ENCODE measurements at regions not wholly inside any gene's neighbourhood (a gene's known extent, or its start where the extent isn't known, plus 50 kb on each side); places are given as distances from the start of the nearest gene placed in this dataset.

DNA sequence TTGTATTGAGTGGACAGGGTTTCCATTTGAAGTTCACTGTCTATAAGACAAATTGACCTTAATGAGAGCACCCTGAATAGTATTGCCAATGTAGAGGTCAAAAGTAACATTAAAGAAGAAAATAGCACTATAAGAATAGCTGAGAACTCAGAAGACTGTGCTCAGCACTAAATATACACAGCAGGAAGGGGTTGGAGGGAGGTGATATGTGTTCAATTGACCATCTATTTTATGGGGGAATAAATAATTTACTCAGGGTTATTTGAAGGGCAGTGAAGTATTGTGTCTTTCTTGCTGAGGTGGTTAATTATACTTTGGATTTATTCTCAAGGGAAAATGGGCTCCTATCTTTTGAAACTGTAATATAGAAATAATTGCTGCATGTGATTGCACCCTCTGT is 1380.5 kb upstream of the SPRY2 start:
- H3K4me1 ChIP-seq (ENCODE audit: control insufficient read depth, insufficient read depth, low read length): no peaks in the 10 kb centered on the region
- TF ChIP-seq, protein P1, sequence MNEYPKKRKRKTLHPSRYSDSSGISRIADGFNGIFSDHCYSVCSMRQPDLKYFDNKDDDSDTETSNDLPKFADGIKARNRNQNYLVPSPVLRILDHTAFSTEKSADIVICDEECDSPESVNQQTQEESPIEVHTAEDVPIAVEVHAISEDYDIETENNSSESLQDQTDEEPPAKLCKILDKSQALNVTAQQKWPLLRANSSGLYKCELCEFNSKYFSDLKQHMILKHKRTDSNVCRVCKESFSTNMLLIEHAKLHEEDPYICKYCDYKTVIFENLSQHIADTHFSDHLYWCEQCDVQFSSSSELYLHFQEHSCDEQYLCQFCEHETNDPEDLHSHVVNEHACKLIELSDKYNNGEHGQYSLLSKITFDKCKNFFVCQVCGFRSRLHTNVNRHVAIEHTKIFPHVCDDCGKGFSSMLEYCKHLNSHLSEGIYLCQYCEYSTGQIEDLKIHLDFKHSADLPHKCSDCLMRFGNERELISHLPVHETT (tag by site-specific recombination; IDR thresholded peaks at IDR 0.05): no peak
- TF ChIP-seq ZNF394 (tag by site-specific recombination; IDR thresholded peaks at IDR 0.05; ENCODE audit: borderline replicate concordance) (no peak), ZNF624 (tag by site-specific recombination; IDR thresholded peaks at IDR 0.05) (no peak), GLI4 (tag by site-specific recombination; IDR thresholded peaks at IDR 0.05) (no peak), ZNF223 (tag by site-specific recombination; IDR thresholded peaks at IDR 0.05) (no peak), ZNF140 (tag by site-specific recombination; IDR thresholded peaks at IDR 0.05) (no peak), ZNF354C (tag by site-specific recombination; IDR thresholded peaks at IDR 0.05; ENCODE audit: borderline replicate concordance, low read depth) (no peak), ZFP69B (tag by site-specific recombination; IDR thresholded peaks at IDR 0.05) (no peak), ZNF248 (tag by site-specific recombination; IDR thresholded peaks at IDR 0.05) (no peak), ZNF211 (tag by site-specific recombination; IDR thresholded peaks at IDR 0.05; ENCODE audit: low read depth) (no peak), ZNF175 (tag by site-specific recombination; IDR thresholded peaks at IDR 0.05) (no peak), ZNF132 (tag by site-specific recombination; IDR thresholded peaks at IDR 0.05; ENCODE audit: borderline replicate concordance) (no peak), ZNF174 (tag by site-specific recombination; IDR thresholded peaks at IDR 0.05) (no peak), EGR2 (tag by site-specific recombination; IDR thresholded peaks at IDR 0.05; ENCODE audit: low read depth) (no peak)
- TF ChIP-seq, protein P2, sequence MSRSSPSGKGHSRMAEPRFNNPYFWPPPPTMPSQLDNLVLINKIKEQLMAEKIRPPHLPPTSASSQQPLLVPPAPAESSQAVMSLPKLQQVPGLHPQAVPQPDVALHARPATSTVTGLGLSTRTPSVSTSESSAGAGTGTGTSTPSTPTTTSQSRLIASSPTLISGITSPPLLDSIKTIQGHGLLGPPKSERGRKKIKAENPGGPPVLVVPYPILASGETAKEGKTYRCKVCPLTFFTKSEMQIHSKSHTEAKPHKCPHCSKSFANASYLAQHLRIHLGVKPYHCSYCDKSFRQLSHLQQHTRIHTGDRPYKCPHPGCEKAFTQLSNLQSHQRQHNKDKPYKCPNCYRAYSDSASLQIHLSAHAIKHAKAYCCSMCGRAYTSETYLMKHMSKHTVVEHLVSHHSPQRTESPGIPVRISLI (tag by site-specific recombination; IDR thresholded peaks at IDR 0.05): no peak
- TF ChIP-seq, protein P3, sequence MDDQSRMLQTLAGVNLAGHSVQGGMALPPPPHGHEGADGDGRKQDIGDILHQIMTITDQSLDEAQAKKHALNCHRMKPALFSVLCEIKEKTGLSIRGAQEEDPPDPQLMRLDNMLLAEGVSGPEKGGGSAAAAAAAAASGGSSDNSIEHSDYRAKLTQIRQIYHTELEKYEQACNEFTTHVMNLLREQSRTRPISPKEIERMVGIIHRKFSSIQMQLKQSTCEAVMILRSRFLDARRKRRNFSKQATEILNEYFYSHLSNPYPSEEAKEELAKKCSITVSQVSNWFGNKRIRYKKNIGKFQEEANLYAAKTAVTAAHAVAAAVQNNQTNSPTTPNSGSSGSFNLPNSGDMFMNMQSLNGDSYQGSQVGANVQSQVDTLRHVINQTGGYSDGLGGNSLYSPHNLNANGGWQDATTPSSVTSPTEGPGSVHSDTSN (CRISPR knock-in tag; IDR thresholded peaks at IDR 0.05): no peak
- TF ChIP-seq, protein P4, sequence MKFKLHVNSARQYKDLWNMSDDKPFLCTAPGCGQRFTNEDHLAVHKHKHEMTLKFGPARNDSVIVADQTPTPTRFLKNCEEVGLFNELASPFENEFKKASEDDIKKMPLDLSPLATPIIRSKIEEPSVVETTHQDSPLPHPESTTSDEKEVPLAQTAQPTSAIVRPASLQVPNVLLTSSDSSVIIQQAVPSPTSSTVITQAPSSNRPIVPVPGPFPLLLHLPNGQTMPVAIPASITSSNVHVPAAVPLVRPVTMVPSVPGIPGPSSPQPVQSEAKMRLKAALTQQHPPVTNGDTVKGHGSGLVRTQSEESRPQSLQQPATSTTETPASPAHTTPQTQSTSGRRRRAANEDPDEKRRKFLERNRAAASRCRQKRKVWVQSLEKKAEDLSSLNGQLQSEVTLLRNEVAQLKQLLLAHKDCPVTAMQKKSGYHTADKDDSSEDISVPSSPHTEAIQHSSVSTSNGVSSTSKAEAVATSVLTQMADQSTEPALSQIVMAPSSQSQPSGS (tag by site-specific recombination; IDR thresholded peaks at IDR 0.05; ENCODE audit: low read depth): no peak
- CTCF ChIA-PET: no interaction called here
- POLR2A ChIA-PET: no interaction called here
- H3K9me3 ChIP-seq (ENCODE audit: control insufficient read depth, insufficient read depth, low read depth, low read length): no peaks in the 10 kb centered on the region
- no peak overlapping the region for H3K4me3 ChIP-seq (ENCODE audit: low read depth, low read length)
- no peaks in the 10 kb centered on the region for H3K36me3 ChIP-seq (ENCODE audit: control insufficient read depth in 2 of 2, insufficient read depth in 1 of 2, low read length in 2 of 2)
- no peak overlapping the region for H3K27ac ChIP-seq (ENCODE audit: extremely low read depth, low read depth, low read length)

DNA sequence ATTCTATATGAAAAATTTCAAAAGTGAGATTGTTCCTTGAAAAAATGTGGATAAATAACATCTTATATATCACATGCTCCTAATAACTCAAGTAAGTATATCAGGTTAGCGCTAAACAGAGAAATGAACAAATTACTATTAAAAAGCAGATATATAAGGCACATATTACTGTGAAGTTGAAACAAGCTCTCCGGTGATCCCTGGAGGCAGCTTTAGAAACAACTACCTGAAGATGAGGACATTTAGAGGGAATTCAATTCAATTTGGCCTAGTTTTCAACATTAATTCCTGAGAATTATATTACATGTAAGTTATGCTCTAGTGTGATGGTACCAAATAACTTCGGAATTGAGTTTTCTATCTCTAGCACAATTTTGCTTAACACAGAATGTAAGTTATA is 1373.6 kb upstream of the SPRY2 start:
- H3K36me3 ChIP-seq (ENCODE audit: control insufficient read depth in 2 of 2, insufficient read depth in 1 of 2, low read length in 2 of 2): no peaks in the 10 kb centered on the region
- ChIA-PET CTCF (no interaction called here), POLR2A (no interaction called here)
- no peak overlapping the region for H3K27ac ChIP-seq (ENCODE audit: extremely low read depth, low read depth, low read length)
- no peaks in the 10 kb centered on the region for H3K9me3 ChIP-seq (ENCODE audit: control insufficient read depth, insufficient read depth, low read depth, low read length)
- H3K4me1 ChIP-seq (ENCODE audit: control insufficient read depth, insufficient read depth, low read length): no peaks in the 10 kb centered on the region
- no peak overlapping the region for H3K4me3 ChIP-seq (ENCODE audit: low read depth, low read length)
- no peak for TF ChIP-seq ZSCAN16 (tag by site-specific recombination; IDR thresholded peaks at IDR 0.05)
- TF ChIP-seq ZNF140 (tag by site-specific recombination; IDR thresholded peaks at IDR 0.05): no peak
- TF ChIP-seq, protein P5, sequence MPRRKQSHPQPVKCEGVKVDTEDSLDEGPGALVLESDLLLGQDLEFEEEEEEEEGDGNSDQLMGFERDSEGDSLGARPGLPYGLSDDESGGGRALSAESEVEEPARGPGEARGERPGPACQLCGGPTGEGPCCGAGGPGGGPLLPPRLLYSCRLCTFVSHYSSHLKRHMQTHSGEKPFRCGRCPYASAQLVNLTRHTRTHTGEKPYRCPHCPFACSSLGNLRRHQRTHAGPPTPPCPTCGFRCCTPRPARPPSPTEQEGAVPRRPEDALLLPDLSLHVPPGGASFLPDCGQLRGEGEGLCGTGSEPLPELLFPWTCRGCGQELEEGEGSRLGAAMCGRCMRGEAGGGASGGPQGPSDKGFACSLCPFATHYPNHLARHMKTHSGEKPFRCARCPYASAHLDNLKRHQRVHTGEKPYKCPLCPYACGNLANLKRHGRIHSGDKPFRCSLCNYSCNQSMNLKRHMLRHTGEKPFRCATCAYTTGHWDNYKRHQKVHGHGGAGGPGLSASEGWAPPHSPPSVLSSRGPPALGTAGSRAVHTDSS (tag by site-specific recombination; IDR thresholded peaks at IDR 0.05): no peak
- no peak for TF ChIP-seq ZEB2 (tag by site-specific recombination; IDR thresholded peaks at IDR 0.05)
- TF ChIP-seq HOXA7 (CRISPR knock-in tag; IDR thresholded peaks at IDR 0.05; ENCODE audit: borderline replicate concordance): no peak
- no peak for TF ChIP-seq ZNF366 (tag by site-specific recombination; conservative IDR thresholded peaks at IDR 0.05)
- TF ChIP-seq, protein P6, sequence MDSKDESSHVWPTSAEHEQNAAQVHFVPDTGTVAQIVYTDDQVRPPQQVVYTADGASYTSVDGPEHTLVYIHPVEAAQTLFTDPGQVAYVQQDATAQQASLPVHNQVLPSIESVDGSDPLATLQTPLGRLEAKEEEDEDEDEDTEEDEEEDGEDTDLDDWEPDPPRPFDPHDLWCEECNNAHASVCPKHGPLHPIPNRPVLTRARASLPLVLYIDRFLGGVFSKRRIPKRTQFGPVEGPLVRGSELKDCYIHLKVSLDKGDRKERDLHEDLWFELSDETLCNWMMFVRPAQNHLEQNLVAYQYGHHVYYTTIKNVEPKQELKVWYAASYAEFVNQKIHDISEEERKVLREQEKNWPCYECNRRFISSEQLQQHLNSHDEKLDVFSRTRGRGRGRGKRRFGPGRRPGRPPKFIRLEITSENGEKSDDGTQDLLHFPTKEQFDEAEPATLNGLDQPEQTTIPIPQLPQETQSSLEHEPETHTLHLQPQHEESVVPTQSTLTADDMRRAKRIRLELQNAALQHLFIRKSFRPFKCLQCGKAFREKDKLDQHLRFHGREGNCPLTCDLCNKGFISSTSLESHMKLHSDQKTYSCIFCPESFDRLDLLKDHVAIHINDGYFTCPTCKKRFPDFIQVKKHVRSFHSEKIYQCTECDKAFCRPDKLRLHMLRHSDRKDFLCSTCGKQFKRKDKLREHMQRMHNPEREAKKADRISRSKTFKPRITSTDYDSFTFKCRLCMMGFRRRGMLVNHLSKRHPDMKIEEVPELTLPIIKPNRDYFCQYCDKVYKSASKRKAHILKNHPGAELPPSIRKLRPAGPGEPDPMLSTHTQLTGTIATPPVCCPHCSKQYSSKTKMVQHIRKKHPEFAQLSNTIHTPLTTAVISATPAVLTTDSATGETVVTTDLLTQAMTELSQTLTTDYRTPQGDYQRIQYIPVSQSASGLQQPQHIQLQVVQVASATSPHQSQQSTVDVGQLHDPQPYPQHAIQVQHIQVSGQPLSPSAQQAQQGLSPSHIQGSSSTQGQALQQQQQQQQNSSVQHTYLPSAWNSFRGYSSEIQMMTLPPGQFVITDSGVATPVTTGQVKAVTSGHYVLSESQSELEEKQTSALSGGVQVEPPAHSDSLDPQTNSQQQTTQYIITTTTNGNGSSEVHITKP (tag by site-specific recombination; IDR thresholded peaks at IDR 0.05): no peak
- TF ChIP-seq, protein P7, sequence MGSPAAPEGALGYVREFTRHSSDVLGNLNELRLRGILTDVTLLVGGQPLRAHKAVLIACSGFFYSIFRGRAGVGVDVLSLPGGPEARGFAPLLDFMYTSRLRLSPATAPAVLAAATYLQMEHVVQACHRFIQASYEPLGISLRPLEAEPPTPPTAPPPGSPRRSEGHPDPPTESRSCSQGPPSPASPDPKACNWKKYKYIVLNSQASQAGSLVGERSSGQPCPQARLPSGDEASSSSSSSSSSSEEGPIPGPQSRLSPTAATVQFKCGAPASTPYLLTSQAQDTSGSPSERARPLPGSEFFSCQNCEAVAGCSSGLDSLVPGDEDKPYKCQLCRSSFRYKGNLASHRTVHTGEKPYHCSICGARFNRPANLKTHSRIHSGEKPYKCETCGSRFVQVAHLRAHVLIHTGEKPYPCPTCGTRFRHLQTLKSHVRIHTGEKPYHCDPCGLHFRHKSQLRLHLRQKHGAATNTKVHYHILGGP (tag by site-specific recombination; IDR thresholded peaks at IDR 0.05): no peak
- TF ChIP-seq ZFP37 (tag by site-specific recombination; IDR thresholded peaks at IDR 0.05): no peak
